Coronary artery (tissue), 2 donors: ENCODE measurements at regions not wholly inside any gene's neighbourhood (a gene's known extent, or its start where the extent isn't known, plus 50 kb on each side); places are given as distances from the start of the nearest gene placed in this dataset.

Experiments
- DNase-seq: peaks from one replicate; pipeline ENCODE4 v3.0.0-alpha.2; 2017; ENCODE audit warnings: low spot score
- H3K27ac ChIP-seq, 2 donors: fragments of 200-600 bp; sonication (generic); one replicate each; pipeline ENCODE4 v1.5.1; 2016 to 2019
- H3K4me3 ChIP-seq: fragments of 200-600 bp; sonication (generic); 2 replicates; pipeline ENCODE4 v1.5.1; 2016; ENCODE audit warnings: mild to moderate bottlenecking, moderate library complexity
- CTCF ChIP-seq: fragments of 200-600 bp; sonication (generic); IDR thresholded peaks from one replicate; pipeline ENCODE4 v1.5.1; 2019; ENCODE audit warnings: antibody characterized with exemption

GRCh38 chr1:56107275-56107638 lies 472.1 kb downstream of the PLPP3 start:
- Histone ChIP-seq H3K4me3 (no peak overlapping the region), H3K27ac (no peak overlapping the region)
- DNase-seq = no peak
- TF ChIP-seq CTCF = no peak

GRCh38 chr1:56106531-56107274 lies 472.7 kb downstream of the PLPP3 start:
- Histone ChIP-seq H3K27ac (no peak overlapping the region), H3K4me3 (no peak overlapping the region)
- no peak for DNase-seq
- TF ChIP-seq CTCF = no peak

GRCh38 chr1:56105397-56105796 lies 474.0 kb downstream of the PLPP3 start:
- DNase-seq = no peak
- no peak for TF ChIP-seq CTCF
- no peak overlapping the region for H3K27ac ChIP-seq
- H3K4me3 ChIP-seq = no peak overlapping the region

GRCh38 chr1:56099766-56100265 lies 479.5 kb downstream of the PLPP3 start:
- Histone ChIP-seq H3K27ac (no peak overlapping the region), H3K4me3 (no peak overlapping the region)
- no peak for TF ChIP-seq CTCF
- DNase-seq = no peak

GRCh38 chr1:56098946-56099345 lies 480.4 kb downstream of the PLPP3 start:
- H3K4me3 ChIP-seq = no peak overlapping the region
- no peak for TF ChIP-seq CTCF
- no peak for DNase-seq
- no peak overlapping the region for H3K27ac ChIP-seq

- no peak for TF ChIP-seq CTCF
- Histone ChIP-seq H3K4me3 (no peak overlapping the region), H3K27ac (no peak overlapping the region)
- no peak for DNase-seq
Observed at GRCh38 chr1:56097713-56098112, 481.6 kb downstream of the PLPP3 start.
